GM23338 (cell line): ENCODE measurements at regions not wholly inside any gene's neighbourhood (a gene's known extent, or its start where the extent isn't known, plus 50 kb on each side); places are given as distances from the start of the nearest gene placed in this dataset.

Experiments
- ATAC-seq: fragments of 200-7000 bp; cut with Tn5 transposase; 3 replicates; pipeline ENCODE4 v1.9.1; 2020
- DNase-seq: peaks from one replicate; pipeline ENCODE4 v3.0.0-alpha.2; 2015; ENCODE audit warnings: low spot score
- H2AFZ ChIP-seq: fragments of 200-600 bp; sonication (generic); 2 replicates; pipeline ENCODE4 v1.8.0; 2016; ENCODE audit warnings: antibody characterized with exemption, mild to moderate bottlenecking, moderate library complexity
- H3F3A ChIP-seq: fragments of 200-600 bp; sonication (generic); replicated peaks from 2 replicates; pipeline ENCODE4 v1.8.0; 2017; ENCODE audit warnings: antibody characterized with exemption, mixed run types, low read depth
- H3K27ac ChIP-seq: fragments of 200-600 bp; sonication (generic); 2 replicates; pipeline ENCODE4 v1.6.1; 2016; ENCODE audit warnings: low read depth
- H3K27me3 ChIP-seq: fragments of 200-600 bp; sonication (generic); 2 replicates; pipeline ENCODE4 v1.8.0; 2016; ENCODE audit warnings: mild to moderate bottlenecking, mixed run types, moderate library complexity; ENCODE audit not compliant: insufficient read depth
- H3K36me3 ChIP-seq: fragments of 200-600 bp; sonication (generic); 2 replicates; pipeline ENCODE4 v1.8.0; 2016; ENCODE audit warnings: mild to moderate bottlenecking; ENCODE audit not compliant: insufficient read depth
- H3K4me1 ChIP-seq: fragments of 200-600 bp; sonication (generic); 2 replicates; pipeline ENCODE4 v1.8.0; 2016; ENCODE audit warnings: mild to moderate bottlenecking, moderate library complexity; ENCODE audit not compliant: insufficient read depth
- H3K4me2 ChIP-seq: fragments of 200-600 bp; sonication (generic); 2 replicates; pipeline ENCODE4 v1.7.1; 2017; ENCODE audit warnings: mixed run types
- H3K4me3 ChIP-seq: fragments of 200-600 bp; sonication (generic); 2 replicates; pipeline ENCODE4 v1.6.1; 2016; ENCODE audit warnings: mixed run types
- H3K79me2 ChIP-seq: fragments of 200-600 bp; sonication (generic); replicated peaks from 2 replicates; pipeline ENCODE4 v1.8.0; 2017; ENCODE audit warnings: mild to moderate bottlenecking; ENCODE audit not compliant: insufficient read depth
- H3K9me2 ChIP-seq: fragments of 200-600 bp; sonication (generic); 2 replicates; pipeline ENCODE4 v1.8.0; 2017; ENCODE audit not compliant: insufficient read depth
- H4K20me1 ChIP-seq: fragments of 200-600 bp; sonication (generic); replicated peaks from 2 replicates; pipeline ENCODE4 v1.8.0; 2017; ENCODE audit warnings: mild to moderate bottlenecking; ENCODE audit not compliant: insufficient read depth
- H3K27ac Mint-ChIP-seq: 2 replicates; pipeline ENCODE4 v1.8.0; 2020; ENCODE audit warnings: inconsistent platforms, mild to moderate bottlenecking, moderate library complexity, mixed read lengths
- H3K27me3 Mint-ChIP-seq: 3 replicates; pipeline ENCODE4 v1.8.0; 2022; ENCODE audit warnings: low read depth, mild to moderate bottlenecking, moderate library complexity, mixed read lengths, inconsistent platforms; ENCODE audit not compliant: insufficient read depth, poor library complexity
- H3K36me3 Mint-ChIP-seq: 3 replicates; pipeline ENCODE4 v1.8.0; 2021; ENCODE audit warnings: low read depth, mild to moderate bottlenecking, inconsistent platforms, moderate library complexity, mixed read lengths
- H3K4me1 Mint-ChIP-seq: 3 replicates; pipeline ENCODE4 v1.8.0; 2020; ENCODE audit warnings: mild to moderate bottlenecking, inconsistent platforms, mixed read lengths
- H3K4me3 Mint-ChIP-seq: 3 replicates; pipeline ENCODE4 v1.8.0; 2021; ENCODE audit warnings: moderate library complexity, mild to moderate bottlenecking, inconsistent platforms, mixed read lengths
- H3K9me3 Mint-ChIP-seq: 3 replicates; pipeline ENCODE4 v1.8.0; 2020; ENCODE audit warnings: moderate library complexity, mild to moderate bottlenecking, inconsistent platforms, mixed read lengths
- CREB1 ChIP-seq: fragments of 250-450 bp; sonication (Bioruptor Pico); IDR thresholded peaks from 2 replicates; pipeline ENCODE4 v1.5.0; 2020; ENCODE audit warnings: low read depth, mild to moderate bottlenecking, moderate library complexity
- EZH2 ChIP-seq: fragments of 200-600 bp; sonication (generic); IDR thresholded peaks from one replicate; pipeline ENCODE4 v1.8.0; 2017; ENCODE audit warnings: antibody characterized with exemption, mild to moderate bottlenecking, low read depth; ENCODE audit not compliant: unreplicated experiment
- EZH2phosphoT487 ChIP-seq: fragments of 200-600 bp; sonication (generic); IDR thresholded peaks from one replicate; pipeline ENCODE4 v1.8.1; 2018; ENCODE audit warnings: antibody characterized with exemption; ENCODE audit not compliant: unreplicated experiment
- JUNB ChIP-seq: IDR thresholded peaks from one replicate; pipeline ENCODE4 v1.6.1; 2016; ENCODE audit warnings: antibody characterized with exemption; ENCODE audit not compliant: unreplicated experiment
- NANOG ChIP-seq: IDR thresholded peaks from 2 replicates; pipeline ENCODE4 v1.6.1; 2016; ENCODE audit warnings: antibody characterized with exemption, borderline replicate concordance
- POLR2AphosphoS5 ChIP-seq: IDR thresholded peaks from 2 replicates; pipeline ENCODE4 v1.6.1; 2016; ENCODE audit warnings: antibody characterized with exemption, low read depth
- STAT1 ChIP-seq: IDR thresholded peaks from one replicate; pipeline ENCODE4 v1.6.1; 2016; ENCODE audit warnings: antibody characterized with exemption; ENCODE audit not compliant: unreplicated experiment
- ZNF114 ChIP-seq: fragments of 250-450 bp; sonication (Bioruptor Pico); IDR thresholded peaks from 2 replicates; pipeline ENCODE4 v1.5.0; 2020; ENCODE audit warnings: mild to moderate bottlenecking, moderate library complexity
- ZNF331 ChIP-seq: fragments of 250-450 bp; sonication (Bioruptor Pico); IDR thresholded peaks from 2 replicates; pipeline ENCODE4 v1.5.0; 2020; ENCODE audit warnings: low read depth, mild to moderate bottlenecking, moderate library complexity
- TF ChIP-seq, protein P1 (sequence below): IDR thresholded peaks from 2 replicates; pipeline ENCODE4 v1.6.1; 2016; ENCODE audit warnings: antibody characterized with exemption
- TF ChIP-seq, protein P2 (sequence below): IDR thresholded peaks from one replicate; pipeline ENCODE4 v1.6.1; 2018; ENCODE audit warnings: antibody characterized with exemption; ENCODE audit not compliant: unreplicated experiment
- TF ChIP-seq, protein P3 (sequence below), 2 experiments: fragments of 200-600 bp in 1 of 2; sonication (generic) in 1 of 2; conservative IDR thresholded peaks; 2 replicates each; pipeline versions ENCODE4 v1.5.1 to v1.6.1; 2016 to 2017; ENCODE audit warnings: antibody characterized with exemption in 2 of 2, low read depth in 2 of 2, mild to moderate bottlenecking in 2 of 2, moderate library complexity in 1 of 2

DNA sequence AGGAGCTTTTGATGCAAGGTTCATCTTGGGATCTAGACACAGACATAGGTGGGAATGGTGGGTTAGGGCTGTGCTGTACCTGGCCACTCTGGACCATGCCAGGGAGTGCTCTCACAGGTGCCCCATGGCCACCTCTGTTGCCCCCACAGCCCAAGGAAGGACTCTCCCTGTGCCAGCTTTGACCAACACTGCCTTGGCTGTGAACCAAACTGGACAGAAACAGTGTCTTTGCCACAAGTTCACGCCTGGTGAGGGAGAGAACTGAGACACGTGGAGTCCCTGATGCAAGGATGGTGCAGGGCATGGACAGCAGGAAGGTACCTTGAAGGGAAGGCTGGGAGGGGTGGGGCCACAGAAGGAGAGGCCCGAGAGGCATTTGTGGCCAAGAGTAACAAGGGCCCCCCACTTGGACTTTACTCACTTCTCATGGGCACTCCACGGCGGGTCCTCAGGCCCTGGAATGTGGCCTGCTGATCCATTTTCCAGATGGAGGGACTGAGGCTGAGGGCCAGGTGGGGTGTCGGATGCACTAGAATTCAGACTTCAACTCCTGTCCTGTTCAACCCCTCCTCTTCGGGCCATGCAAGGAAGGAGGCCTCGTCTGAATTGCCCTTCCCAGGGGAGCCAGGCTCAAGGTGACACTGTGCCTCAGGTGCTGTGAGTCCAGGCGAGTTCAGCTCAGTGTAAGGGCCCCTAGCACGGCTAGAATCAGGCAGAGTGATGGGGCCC lies 103.3 kb downstream of the YTHDF1 start:
- no peak for DNase-seq
- no peaks in the 10 kb centered on the region for H3F3A ChIP-seq
- ATAC-seq = no peak
- TF ChIP-seq STAT1 (no peak), EZH2phosphoT487 (no peak), JUNB (no peak), ZNF331 (CRISPR knock-in tag) (no peak), NANOG (no peak)
- TF ChIP-seq, protein P1, sequence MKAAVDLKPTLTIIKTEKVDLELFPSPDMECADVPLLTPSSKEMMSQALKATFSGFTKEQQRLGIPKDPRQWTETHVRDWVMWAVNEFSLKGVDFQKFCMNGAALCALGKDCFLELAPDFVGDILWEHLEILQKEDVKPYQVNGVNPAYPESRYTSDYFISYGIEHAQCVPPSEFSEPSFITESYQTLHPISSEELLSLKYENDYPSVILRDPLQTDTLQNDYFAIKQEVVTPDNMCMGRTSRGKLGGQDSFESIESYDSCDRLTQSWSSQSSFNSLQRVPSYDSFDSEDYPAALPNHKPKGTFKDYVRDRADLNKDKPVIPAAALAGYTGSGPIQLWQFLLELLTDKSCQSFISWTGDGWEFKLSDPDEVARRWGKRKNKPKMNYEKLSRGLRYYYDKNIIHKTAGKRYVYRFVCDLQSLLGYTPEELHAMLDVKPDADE = no peak
- no peak overlapping the region for H3K4me2 ChIP-seq
- H2AFZ ChIP-seq = no peak overlapping the region
- no peaks in the 10 kb centered on the region for H3K4me1 ChIP-seq
- no peak overlapping the region for H3K4me3 Mint-ChIP-seq
- no peaks in the 10 kb centered on the region for H3K9me2 ChIP-seq
- no peaks in the 10 kb centered on the region; the same call in 2 of the 3 replicates for H3K4me1 Mint-ChIP-seq
- H3K79me2 ChIP-seq = no peaks in the 10 kb centered on the region
- H3K27ac ChIP-seq = no peak overlapping the region
- no peaks in the 10 kb centered on the region for H4K20me1 ChIP-seq
- H3K9me3 Mint-ChIP-seq = peaks cover 5% of the 10 kb centered on the region; the same call in 1 of the 3 replicates
- H3K27ac Mint-ChIP-seq = no peak overlapping the region
- no peaks in the 10 kb centered on the region for H3K36me3 Mint-ChIP-seq
- H3K27me3 Mint-ChIP-seq = peaks cover 21% of the 10 kb centered on the region
- H3K4me3 ChIP-seq = no peak overlapping the region
- H3K27me3 ChIP-seq = 0 out of 2 replicates have a peak, but pooled peaks cover 3% of the 10 kb centered on the region
- no peaks in the 10 kb centered on the region for H3K36me3 ChIP-seq

DNA sequence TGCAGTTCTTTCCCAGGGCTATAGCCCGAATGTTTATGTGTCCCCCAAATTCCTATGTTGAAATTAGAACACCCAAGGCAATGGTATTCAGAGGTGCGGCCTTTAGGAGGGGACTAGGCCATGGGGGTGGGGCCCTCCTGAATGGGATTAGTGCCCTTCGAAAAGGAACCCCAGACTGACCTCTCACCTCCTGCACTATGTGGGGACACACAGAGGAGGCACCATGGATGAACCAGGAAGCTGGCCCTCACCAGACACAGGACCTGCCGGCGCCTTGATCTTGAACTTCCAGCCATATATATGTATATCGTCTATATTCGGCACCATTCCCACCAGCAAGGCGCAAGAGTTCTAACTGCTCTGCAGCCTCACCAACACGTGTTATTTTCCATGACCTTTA lies 101.5 kb upstream of the BHLHE23 start:
- Histone ChIP-seq H3K27me3 (0 out of 2 replicates have a peak, but pooled peaks cover 5% of the 10 kb centered on the region), H3F3A (no peaks in the 10 kb centered on the region), H3K4me3 (no peak overlapping the region), H3K4me2 (no peak overlapping the region), H3K36me3 (no peaks in the 10 kb centered on the region), H3K4me1 (no peaks in the 10 kb centered on the region), H3K9me2 (no peaks in the 10 kb centered on the region), H3K27ac (no peak overlapping the region), H4K20me1 (no peaks in the 10 kb centered on the region), H2AFZ (no peak overlapping the region), H3K79me2 (no peaks in the 10 kb centered on the region)
- DNase-seq (no peak), ATAC-seq (no peak)
- Mint-ChIP-seq H3K9me3 (peaks cover 10% of the 10 kb centered on the region), H3K36me3 (no peaks in the 10 kb centered on the region), H3K27ac (no peak overlapping the region), H3K4me1 (no peaks in the 10 kb centered on the region), H3K27me3 (peaks cover 11% of the 10 kb centered on the region), H3K4me3 (no peak overlapping the region)
- TF ChIP-seq STAT1 = no peak
- TF ChIP-seq NANOG = no peak
- TF ChIP-seq ZNF331 (CRISPR knock-in tag) = no peak
- TF ChIP-seq CREB1 (CRISPR knock-in tag) = no peak
- TF ChIP-seq, protein P2, sequence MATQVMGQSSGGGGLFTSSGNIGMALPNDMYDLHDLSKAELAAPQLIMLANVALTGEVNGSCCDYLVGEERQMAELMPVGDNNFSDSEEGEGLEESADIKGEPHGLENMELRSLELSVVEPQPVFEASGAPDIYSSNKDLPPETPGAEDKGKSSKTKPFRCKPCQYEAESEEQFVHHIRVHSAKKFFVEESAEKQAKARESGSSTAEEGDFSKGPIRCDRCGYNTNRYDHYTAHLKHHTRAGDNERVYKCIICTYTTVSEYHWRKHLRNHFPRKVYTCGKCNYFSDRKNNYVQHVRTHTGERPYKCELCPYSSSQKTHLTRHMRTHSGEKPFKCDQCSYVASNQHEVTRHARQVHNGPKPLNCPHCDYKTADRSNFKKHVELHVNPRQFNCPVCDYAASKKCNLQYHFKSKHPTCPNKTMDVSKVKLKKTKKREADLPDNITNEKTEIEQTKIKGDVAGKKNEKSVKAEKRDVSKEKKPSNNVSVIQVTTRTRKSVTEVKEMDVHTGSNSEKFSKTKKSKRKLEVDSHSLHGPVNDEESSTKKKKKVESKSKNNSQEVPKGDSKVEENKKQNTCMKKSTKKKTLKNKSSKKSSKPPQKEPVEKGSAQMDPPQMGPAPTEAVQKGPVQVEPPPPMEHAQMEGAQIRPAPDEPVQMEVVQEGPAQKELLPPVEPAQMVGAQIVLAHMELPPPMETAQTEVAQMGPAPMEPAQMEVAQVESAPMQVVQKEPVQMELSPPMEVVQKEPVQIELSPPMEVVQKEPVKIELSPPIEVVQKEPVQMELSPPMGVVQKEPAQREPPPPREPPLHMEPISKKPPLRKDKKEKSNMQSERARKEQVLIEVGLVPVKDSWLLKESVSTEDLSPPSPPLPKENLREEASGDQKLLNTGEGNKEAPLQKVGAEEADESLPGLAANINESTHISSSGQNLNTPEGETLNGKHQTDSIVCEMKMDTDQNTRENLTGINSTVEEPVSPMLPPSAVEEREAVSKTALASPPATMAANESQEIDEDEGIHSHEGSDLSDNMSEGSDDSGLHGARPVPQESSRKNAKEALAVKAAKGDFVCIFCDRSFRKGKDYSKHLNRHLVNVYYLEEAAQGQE = no peak
- TF ChIP-seq ZNF114 (CRISPR knock-in tag) = no peak
- TF ChIP-seq EZH2 = no peak
- TF ChIP-seq, protein P1 = no peak
- TF ChIP-seq JUNB = no peak
- no peak for TF ChIP-seq POLR2AphosphoS5
- TF ChIP-seq, protein P3, sequence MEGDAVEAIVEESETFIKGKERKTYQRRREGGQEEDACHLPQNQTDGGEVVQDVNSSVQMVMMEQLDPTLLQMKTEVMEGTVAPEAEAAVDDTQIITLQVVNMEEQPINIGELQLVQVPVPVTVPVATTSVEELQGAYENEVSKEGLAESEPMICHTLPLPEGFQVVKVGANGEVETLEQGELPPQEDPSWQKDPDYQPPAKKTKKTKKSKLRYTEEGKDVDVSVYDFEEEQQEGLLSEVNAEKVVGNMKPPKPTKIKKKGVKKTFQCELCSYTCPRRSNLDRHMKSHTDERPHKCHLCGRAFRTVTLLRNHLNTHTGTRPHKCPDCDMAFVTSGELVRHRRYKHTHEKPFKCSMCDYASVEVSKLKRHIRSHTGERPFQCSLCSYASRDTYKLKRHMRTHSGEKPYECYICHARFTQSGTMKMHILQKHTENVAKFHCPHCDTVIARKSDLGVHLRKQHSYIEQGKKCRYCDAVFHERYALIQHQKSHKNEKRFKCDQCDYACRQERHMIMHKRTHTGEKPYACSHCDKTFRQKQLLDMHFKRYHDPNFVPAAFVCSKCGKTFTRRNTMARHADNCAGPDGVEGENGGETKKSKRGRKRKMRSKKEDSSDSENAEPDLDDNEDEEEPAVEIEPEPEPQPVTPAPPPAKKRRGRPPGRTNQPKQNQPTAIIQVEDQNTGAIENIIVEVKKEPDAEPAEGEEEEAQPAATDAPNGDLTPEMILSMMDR (conservative IDR thresholded peaks at IDR 0.05; ENCODE audit: low read depth in 2 of 2) = no peak
- no peak for TF ChIP-seq EZH2phosphoT487
